ENCODE measurements at regions not wholly inside any gene's neighbourhood (a gene's known extent, or its start where the extent isn't known, plus 50 kb on each side); places are given as distances from the start of the nearest gene placed in this dataset.

- intact Hi-C loops (cut with micrococcal nuclease; ENCODE audit: unreplicated experiment) (no loop called here), in situ Hi-C loops (cut with MboI) (no loop called here)
- Histone ChIP-seq H2AFZ (ENCODE audit: control insufficient read depth, low read depth, low read length) (peak overlapping the region; percentile 71), H3K27me3 (replicated peaks in 1 of 2; ENCODE audit: control insufficient read depth in 2 of 2, insufficient read depth in 2 of 2, low read length in 1 of 2) (no peaks in the 10 kb centered on the region), H3K9me3 (replicated peaks; ENCODE audit: control insufficient read depth, insufficient read depth, low read length) (no peaks in the 10 kb centered on the region), H3K79me2 (ENCODE audit: control insufficient read depth, insufficient read depth, low read length) (no peaks in the 10 kb centered on the region), H3K4me2 (ENCODE audit: control insufficient read depth, insufficient read depth) (no peak overlapping the region), H3K4me3 (no peak overlapping the region), H3K9ac (ENCODE audit: control insufficient read depth, insufficient read depth, low read length) (no peak overlapping the region), H3K4me1 (ENCODE audit: control insufficient read depth, insufficient read depth, low read length) (0 out of 2 replicates have a peak, but pooled peaks cover 2% of the 10 kb centered on the region), H4K20me1 (ENCODE audit: control insufficient read depth, insufficient read depth) (no peaks in the 10 kb centered on the region), H3K27ac (ENCODE audit: control insufficient read depth, insufficient read depth) (no peak overlapping the region), H3K36me3 (ENCODE audit: control insufficient read depth in 2 of 2, insufficient read depth in 2 of 2, low read length in 1 of 2) (no peaks in the 10 kb centered on the region)
- WGBS (ENCODE audit: insufficient coverage, insufficient replicate concordance, low lambda C conversion rate, missing lambda C conversion rate), result 0% methylated on average over 2 of the region's 2 CpGs
- ATAC-seq (peak; percentile 68), FAIRE-seq (peak; percentile 86), DNase-seq (ENCODE audit: low read depth, low spot score) (peak; percentile 21)
- no TSS peak for BruUV-seq (replicated peaks)
- POLR2A ChIA-PET, result interaction anchor here (0.9 to 1.2 kb wide), 2 partner anchors 10 to 84 kb away, joined by 3 to 4 read pairs; no protein-coding TSS in a partner anchor
- RAD21 ChIA-PET (ENCODE audit: unreplicated experiment), result interaction anchor here (1.3 kb wide), 1 partner anchor 189 kb away, joined by 3 read pairs; no protein-coding TSS in a partner anchor
- CTCF ChIA-PET, result no interaction called here
- SMC1A ChIA-PET (ENCODE audit: uncharacterized antibody, unreplicated experiment), result interaction anchor here (0.9 kb wide), 2 partner anchors 14 to 22 kb away, joined by 3 to 5 read pairs; no protein-coding TSS in a partner anchor
- TF ChIP-seq TCF3 (IDR thresholded peaks at IDR 0.05; ENCODE audit: borderline replicate concordance, insufficient read depth, low read depth, low read length) (no peak), E2F4 (IDR thresholded peaks at IDR 0.05; ENCODE audit: low read depth, low read length) (no peak), ZNF217 (IDR thresholded peaks at IDR 0.05) (no peak), ZBTB11 (CRISPR knock-in tag; IDR thresholded peaks at IDR 0.05) (no peak), FOS (IDR thresholded peaks at IDR 0.05; ENCODE audit: borderline replicate concordance, extremely low read depth, insufficient read length) (no peak), SMAD5 (IDR thresholded peaks at IDR 0.05; ENCODE audit: low read depth) (no peak), FOXM1 (IDR thresholded peaks at IDR 0.05; ENCODE audit: low read depth, low read length) (no peak), ZNF384 (IDR thresholded peaks at IDR 0.05; ENCODE audit: borderline replicate concordance, low read depth, low read length) (no peak), BMI1 (IDR thresholded peaks at IDR 0.05; ENCODE audit: borderline replicate concordance) (no peak), FOXK2 (IDR thresholded peaks at IDR 0.05) (no peak), NFXL1 (IDR thresholded peaks at IDR 0.05; ENCODE audit: borderline replicate concordance) (no peak), CBX5 (IDR thresholded peaks at IDR 0.05; ENCODE audit: low read depth) (no peak), CREB1 (IDR thresholded peaks at IDR 0.05; ENCODE audit: low read depth) (no peak), IRF4 (IDR thresholded peaks at IDR 0.05; ENCODE audit: low read depth, low read length) (no peak), POU2F2 (IDR thresholded peaks at IDR 0.05; ENCODE audit: borderline replicate concordance, low read depth, low read length) (no peak), SUPT20H (IDR thresholded peaks at IDR 0.05; ENCODE audit: borderline replicate concordance, control insufficient read depth, low read depth, low read length) (no peak)
- TF ChIP-seq, protein P1, sequence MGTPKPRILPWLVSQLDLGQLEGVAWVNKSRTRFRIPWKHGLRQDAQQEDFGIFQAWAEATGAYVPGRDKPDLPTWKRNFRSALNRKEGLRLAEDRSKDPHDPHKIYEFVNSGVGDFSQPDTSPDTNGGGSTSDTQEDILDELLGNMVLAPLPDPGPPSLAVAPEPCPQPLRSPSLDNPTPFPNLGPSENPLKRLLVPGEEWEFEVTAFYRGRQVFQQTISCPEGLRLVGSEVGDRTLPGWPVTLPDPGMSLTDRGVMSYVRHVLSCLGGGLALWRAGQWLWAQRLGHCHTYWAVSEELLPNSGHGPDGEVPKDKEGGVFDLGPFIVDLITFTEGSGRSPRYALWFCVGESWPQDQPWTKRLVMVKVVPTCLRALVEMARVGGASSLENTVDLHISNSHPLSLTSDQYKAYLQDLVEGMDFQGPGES (IDR thresholded peaks at IDR 0.05), result no peak
- TF ChIP-seq, protein P2, sequence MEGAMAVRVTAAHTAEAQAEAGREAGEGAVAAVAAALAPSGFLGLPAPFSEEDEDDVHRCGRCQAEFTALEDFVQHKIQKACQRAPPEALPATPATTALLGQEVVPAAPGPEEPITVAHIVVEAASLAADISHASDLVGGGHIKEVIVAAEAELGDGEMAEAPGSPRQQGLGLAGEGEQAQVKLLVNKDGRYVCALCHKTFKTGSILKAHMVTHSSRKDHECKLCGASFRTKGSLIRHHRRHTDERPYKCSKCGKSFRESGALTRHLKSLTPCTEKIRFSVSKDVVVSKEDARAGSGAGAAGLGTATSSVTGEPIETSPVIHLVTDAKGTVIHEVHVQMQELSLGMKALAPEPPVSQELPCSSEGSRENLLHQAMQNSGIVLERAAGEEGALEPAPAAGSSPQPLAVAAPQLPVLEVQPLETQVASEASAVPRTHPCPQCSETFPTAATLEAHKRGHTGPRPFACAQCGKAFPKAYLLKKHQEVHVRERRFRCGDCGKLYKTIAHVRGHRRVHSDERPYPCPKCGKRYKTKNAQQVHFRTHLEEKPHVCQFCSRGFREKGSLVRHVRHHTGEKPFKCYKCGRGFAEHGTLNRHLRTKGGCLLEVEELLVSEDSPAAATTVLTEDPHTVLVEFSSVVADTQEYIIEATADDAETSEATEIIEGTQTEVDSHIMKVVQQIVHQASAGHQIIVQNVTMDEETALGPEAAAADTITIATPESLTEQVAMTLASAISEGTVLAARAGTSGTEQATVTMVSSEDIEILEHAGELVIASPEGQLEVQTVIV (IDR thresholded peaks at IDR 0.05; ENCODE audit: borderline replicate concordance, partially characterized antibody), result no peak
Observed at GRCh38 chr2:63676135-63676534, 87.4 kb downstream of the MDH1 start.

Measured in GM12878 (cell line).